Natural killer cell treated with Interleukin-12 subunit alpha and Interleukin-12 subunit beta and Interleukin-15 and Interleukin-18, amount 100 ng/mL, for 72 hours (primary cell): ENCODE measurements at regions not wholly inside any gene's neighbourhood (a gene's known extent, or its start where the extent isn't known, plus 50 kb on each side); places are given as distances from the start of the nearest gene placed in this dataset.

Source experiments
- ATAC-seq, 2 donors: fragments of 150-1000 bp; cut with Tn5 transposase in 1 of 2; sonication (Bioruptor Pico), chemical (Tn5 transposase) in 1 of 2; 2 replicates each; pipeline ENCODE4 v1.10.0; 2021
- DNase-seq: peaks from one replicate; pipeline ENCODE4 v3.0.0; 2022; ENCODE audit warnings: low spot score
- H3K27ac Mint-ChIP-seq, 2 donors: 1 replicate in 1 of 2; 2 replicates in 1 of 2; pipeline ENCODE4 v1.8.0; 2022; ENCODE audit warnings: mixed read lengths in 2 of 2, mild to moderate bottlenecking in 1 of 2, moderate library complexity in 1 of 2
- H3K27me3 Mint-ChIP-seq, 2 donors: 1 replicate in 1 of 2; 2 replicates in 1 of 2; pipeline ENCODE4 v1.8.0; 2022; ENCODE audit warnings: mixed read lengths in 2 of 2
- H3K36me3 Mint-ChIP-seq: one replicate; pipeline ENCODE4 v1.8.0; 2022; ENCODE audit warnings: mixed read lengths
- H3K4me1 Mint-ChIP-seq, 2 donors: 1 replicate in 1 of 2; 2 replicates in 1 of 2; pipeline ENCODE4 v1.8.0; 2022; ENCODE audit warnings: low read depth in 2 of 2, mixed read lengths in 2 of 2, mild to moderate bottlenecking in 1 of 2
- H3K4me3 Mint-ChIP-seq: one replicate; pipeline ENCODE4 v1.8.0; 2022; ENCODE audit warnings: mixed read lengths
- H3K9me3 Mint-ChIP-seq: 2 replicates; pipeline ENCODE4 v1.8.0; 2022; ENCODE audit warnings: mixed read lengths

DNA sequence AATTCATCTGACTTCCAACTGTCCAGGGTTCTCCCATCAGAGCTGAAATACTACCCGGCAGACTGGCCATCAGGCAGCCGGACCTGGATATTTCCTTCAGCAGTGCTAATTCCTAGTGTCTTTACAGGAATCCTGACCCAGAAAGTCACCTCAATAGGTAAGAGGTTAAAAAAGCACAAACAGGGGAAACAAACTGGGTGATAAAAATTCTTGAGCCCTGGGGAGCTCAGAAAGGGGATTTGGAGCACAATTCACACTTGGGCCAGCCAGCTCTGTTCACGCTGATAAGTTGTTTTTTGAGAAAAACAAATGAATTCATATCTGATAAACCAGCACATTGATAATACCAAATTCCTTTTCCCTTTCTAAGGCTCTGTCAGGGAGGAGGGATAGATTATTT, 104.0 kb downstream of the EDN1 start:
- Mint-ChIP-seq H3K9me3 (no peaks in the 10 kb centered on the region), H3K4me3 (no peak overlapping the region), H3K27me3 (peaks cover 8 to 21% of the 10 kb centered on the region in 2 donors), H3K27ac (no peak overlapping the region), H3K4me1 (no peaks in the 10 kb centered on the region), H3K36me3 (no peaks in the 10 kb centered on the region)
- no peak for DNase-seq
- ATAC-seq = no peak

DNA sequence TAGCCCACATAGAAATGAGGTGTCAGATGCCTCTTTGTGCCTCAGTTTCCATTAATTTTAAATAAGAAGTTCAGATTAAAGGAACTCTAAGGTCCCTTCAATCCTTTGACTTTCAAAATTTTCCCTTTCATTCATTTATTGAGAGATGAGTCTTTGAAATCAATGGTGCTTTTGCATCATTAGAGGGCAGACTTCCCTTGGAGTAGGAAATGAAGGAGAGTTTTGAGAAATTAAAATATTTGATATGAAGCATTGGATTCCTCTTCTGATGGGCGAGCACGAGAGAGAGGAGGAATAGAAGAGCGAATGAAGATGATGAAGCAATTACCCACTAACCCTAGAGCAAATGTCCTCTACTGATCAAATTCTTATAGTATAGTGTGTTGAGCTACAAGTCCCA, 105.7 kb downstream of the EDN1 start:
- H3K27ac Mint-ChIP-seq = no peak overlapping the region
- H3K4me1 Mint-ChIP-seq = no peaks in the 10 kb centered on the region
- ATAC-seq (no peak), DNase-seq (no peak)
- H3K9me3 Mint-ChIP-seq = no peaks in the 10 kb centered on the region
- H3K27me3 Mint-ChIP-seq = peaks cover 5 to 11% of the 10 kb centered on the region in 2 donors
- H3K36me3 Mint-ChIP-seq = no peaks in the 10 kb centered on the region
- no peak overlapping the region for H3K4me3 Mint-ChIP-seq

DNA sequence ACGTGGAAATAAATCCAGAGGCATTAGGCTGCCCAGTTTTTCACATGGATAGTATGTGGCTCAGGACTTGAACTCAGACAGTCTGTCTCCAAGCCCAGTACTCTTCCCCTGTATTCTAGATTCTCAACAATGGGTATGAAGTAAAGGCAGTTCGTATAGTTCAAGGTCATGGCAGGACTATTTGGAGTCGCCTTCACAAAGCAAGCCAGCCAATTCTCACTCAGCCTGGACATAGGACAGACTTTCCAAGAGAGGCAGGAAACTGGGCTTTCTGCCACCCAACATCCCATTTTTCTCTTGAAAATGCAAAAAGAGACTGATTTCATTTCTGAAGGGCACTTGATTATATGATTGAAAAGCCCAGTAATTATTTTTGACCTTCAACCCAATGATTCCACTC, 111.0 kb downstream of the EDN1 start:
- no peaks in the 10 kb centered on the region for H3K36me3 Mint-ChIP-seq
- H3K4me3 Mint-ChIP-seq = no peak overlapping the region
- H3K4me1 Mint-ChIP-seq = no peaks in the 10 kb centered on the region
- no peak overlapping the region for H3K27ac Mint-ChIP-seq
- H3K9me3 Mint-ChIP-seq = no peaks in the 10 kb centered on the region
- ATAC-seq = no peak
- DNase-seq = no peak
- peaks cover 0 to 17% of the 10 kb centered on the region in 2 donors for H3K27me3 Mint-ChIP-seq

DNA sequence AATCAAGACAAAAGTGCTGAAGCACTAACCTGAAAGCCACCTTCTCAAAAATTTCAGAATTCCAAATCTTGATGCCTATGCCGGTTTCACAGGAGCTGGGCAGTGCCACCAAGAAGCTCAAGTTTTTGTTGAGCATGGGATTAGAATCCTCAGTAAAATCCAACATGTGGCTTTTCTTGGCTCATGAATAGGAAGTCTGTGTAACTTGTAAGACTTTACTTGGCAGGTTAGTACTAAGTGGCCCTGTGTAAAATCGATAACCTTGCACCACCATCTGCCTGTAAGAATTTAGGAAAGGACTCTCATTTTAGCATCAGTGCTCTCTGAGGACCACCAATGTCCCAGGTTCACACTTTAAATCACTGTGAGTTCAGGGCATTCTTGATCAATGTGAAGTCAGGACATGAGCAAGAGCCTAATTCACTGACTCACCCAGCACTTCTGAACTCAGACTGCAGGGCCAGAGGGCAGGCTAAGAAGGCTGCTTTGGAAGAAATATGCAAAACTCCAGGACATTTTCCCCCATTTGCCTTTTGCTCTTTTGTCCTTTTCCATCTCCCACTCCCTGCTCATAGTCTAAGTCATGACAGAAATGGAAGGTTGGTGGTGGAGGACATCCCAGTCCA, 113.2 kb downstream of the EDN1 start:
- no peaks in the 10 kb centered on the region for H3K4me1 Mint-ChIP-seq
- H3K9me3 Mint-ChIP-seq = no peaks in the 10 kb centered on the region
- H3K27me3 Mint-ChIP-seq = peaks cover 2 to 7% of the 10 kb centered on the region in 2 donors
- no peaks in the 10 kb centered on the region for H3K36me3 Mint-ChIP-seq
- no peak overlapping the region for H3K27ac Mint-ChIP-seq
- ATAC-seq = no peak
- H3K4me3 Mint-ChIP-seq = no peak overlapping the region
- DNase-seq = no peak

DNA sequence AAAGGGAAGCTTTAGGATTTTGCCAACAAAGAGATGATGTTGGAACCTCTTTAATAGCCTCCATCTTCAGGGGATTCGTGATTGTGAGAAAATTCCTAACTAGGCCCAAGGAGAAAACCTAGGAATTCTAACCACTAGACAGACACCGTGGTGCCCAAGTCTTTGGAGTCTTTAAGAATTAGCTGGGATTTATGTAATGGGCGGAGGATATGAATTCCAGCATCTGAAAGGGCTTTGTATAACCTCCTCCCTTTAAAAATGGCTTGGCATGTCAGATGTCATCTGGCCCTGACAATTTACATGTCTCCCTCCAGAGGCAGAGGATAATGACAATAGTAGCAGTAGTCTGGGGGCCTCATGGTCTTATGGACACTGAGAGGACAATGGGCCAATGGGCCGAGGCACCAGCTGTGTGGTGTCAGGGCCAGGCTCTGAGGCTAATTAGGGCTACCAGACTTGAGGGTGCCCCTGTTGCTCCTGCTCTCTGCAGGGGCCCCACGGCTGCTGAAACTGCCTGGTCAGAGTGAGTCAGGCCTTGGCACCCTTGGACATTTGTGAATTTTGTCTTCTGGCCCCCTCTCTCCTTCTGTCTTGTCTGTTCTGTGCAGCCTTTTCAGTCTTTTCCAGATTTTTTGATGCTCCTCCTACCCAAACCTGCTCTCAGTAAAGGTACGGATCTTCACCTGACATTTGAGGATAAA, 113.9 kb downstream of the EDN1 start:
- ATAC-seq = no peak

DNA sequence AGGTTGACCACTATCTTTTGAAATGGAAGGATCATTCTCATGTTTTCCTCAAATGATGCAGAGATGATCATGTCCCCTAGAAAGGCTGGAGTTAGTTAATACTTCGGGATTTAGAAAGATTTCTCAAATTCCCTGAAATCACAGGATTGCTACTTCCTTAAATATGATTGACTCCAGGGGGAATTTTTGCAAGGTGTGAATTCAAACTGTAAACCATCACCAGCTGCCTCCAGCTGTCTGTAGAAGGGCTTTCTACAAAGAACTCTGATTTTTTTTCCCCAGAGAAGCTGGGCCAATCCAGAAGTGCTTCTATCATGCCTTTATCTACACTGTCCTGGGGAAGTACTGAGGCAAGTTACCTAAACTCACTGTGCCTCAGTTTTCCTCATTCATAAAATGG, 114.5 kb downstream of the EDN1 start:
- no peaks in the 10 kb centered on the region for H3K4me1 Mint-ChIP-seq
- no peaks in the 10 kb centered on the region for H3K36me3 Mint-ChIP-seq
- H3K27ac Mint-ChIP-seq = no peak overlapping the region
- no peak for DNase-seq
- H3K4me3 Mint-ChIP-seq = no peak overlapping the region
- no peak for ATAC-seq
- no peaks in the 10 kb centered on the region for H3K9me3 Mint-ChIP-seq
- H3K27me3 Mint-ChIP-seq = peaks cover 2 to 7% of the 10 kb centered on the region in 2 donors

More for the DNA sequence above, 113.9 kb downstream of the EDN1 start:
- H3K4me1 Mint-ChIP-seq = no peaks in the 10 kb centered on the region
- no peak overlapping the region for H3K27ac Mint-ChIP-seq
- no peak overlapping the region for H3K4me3 Mint-ChIP-seq
- peaks cover 2 to 7% of the 10 kb centered on the region in 2 donors for H3K27me3 Mint-ChIP-seq
- no peaks in the 10 kb centered on the region for H3K36me3 Mint-ChIP-seq
- DNase-seq = no peak
- H3K9me3 Mint-ChIP-seq = no peaks in the 10 kb centered on the region

DNA sequence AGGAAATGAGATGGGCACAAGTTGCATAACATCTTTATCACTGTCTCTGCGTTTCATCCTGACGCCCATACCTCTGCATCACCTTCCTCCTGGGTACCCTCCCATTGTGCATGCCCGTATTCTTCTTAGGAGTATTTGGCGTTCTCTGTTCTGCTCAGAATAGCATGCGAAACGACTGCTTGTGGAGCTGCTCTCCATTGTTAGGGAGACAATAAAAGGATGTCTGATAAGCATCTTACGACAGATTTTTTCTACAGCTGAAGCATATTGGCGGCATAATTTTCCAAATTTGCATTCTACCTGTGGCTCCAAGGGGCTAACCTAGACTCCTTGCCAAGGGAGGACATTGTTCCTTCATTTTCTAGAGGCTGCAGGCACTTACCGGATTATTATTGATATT, 118.6 kb downstream of the EDN1 start:
- Mint-ChIP-seq H3K4me3 (no peak overlapping the region), H3K36me3 (no peaks in the 10 kb centered on the region), H3K27me3 (peaks cover 2 to 7% of the 10 kb centered on the region in 2 donors), H3K27ac (no peak overlapping the region), H3K4me1 (no peaks in the 10 kb centered on the region), H3K9me3 (no peaks in the 10 kb centered on the region)
- ATAC-seq (no peak), DNase-seq (no peak)

DNA sequence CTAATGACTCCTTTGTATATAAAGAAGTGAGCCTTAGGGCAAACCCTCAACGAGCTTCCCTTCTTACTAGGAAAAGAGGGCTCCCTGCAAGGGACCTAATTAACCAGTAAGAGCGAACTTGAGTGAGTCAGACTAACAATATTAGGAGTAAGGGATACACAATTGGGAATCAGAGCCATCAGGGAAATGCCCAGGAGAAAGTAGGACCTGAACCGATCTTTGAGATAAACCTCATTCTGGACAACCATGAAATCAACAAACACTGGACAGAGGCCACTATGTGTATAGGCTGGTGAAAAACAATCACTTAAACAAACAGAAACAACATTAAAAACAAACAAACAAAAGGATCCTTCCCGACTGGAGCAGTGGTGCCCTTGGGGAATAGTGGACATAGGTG, 120.8 kb downstream of the EDN1 start:
- H3K27me3 Mint-ChIP-seq = peaks cover 2 to 7% of the 10 kb centered on the region in 2 donors
- ATAC-seq (no peak), DNase-seq (no peak)
- H3K36me3 Mint-ChIP-seq = no peaks in the 10 kb centered on the region
- no peaks in the 10 kb centered on the region for H3K9me3 Mint-ChIP-seq
- no peak overlapping the region for H3K27ac Mint-ChIP-seq
- H3K4me3 Mint-ChIP-seq = no peak overlapping the region
- no peaks in the 10 kb centered on the region for H3K4me1 Mint-ChIP-seq

DNA sequence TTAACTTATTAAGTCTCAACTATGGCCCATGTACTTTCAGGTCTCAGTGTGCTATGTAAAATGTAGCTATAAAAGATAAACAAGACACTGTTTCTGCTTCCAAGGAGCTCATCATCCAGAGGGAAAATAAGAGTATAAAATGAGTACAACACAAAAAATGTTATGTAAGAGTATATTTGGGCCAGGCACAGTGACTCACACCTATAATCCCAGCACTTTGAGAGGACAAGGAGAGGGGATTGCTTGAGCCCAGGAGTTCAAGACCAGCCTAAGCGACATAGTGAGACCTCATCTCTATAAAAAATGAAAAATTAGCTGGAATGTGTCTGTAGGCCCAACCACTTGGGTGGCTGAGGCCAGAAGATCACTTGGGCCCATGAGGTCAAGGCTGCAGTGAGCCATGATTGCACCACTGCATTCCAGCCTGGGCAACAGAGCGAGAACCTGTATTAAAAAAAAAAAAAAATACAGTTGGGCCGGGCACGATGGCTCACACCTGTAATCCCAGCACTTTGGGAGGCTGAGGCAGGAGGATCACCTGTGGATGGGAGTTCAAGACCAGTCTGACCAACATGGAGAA, 124.0 kb downstream of the EDN1 start:
- H3K27ac Mint-ChIP-seq = no peak overlapping the region
- ATAC-seq (no peak), DNase-seq (no peak)
- no peaks in the 10 kb centered on the region for H3K9me3 Mint-ChIP-seq
- H3K4me1 Mint-ChIP-seq = no peaks in the 10 kb centered on the region
- H3K27me3 Mint-ChIP-seq = peaks cover 3 to 7% of the 10 kb centered on the region in 2 donors
- H3K36me3 Mint-ChIP-seq = no peaks in the 10 kb centered on the region
- H3K4me3 Mint-ChIP-seq = no peak overlapping the region

DNA sequence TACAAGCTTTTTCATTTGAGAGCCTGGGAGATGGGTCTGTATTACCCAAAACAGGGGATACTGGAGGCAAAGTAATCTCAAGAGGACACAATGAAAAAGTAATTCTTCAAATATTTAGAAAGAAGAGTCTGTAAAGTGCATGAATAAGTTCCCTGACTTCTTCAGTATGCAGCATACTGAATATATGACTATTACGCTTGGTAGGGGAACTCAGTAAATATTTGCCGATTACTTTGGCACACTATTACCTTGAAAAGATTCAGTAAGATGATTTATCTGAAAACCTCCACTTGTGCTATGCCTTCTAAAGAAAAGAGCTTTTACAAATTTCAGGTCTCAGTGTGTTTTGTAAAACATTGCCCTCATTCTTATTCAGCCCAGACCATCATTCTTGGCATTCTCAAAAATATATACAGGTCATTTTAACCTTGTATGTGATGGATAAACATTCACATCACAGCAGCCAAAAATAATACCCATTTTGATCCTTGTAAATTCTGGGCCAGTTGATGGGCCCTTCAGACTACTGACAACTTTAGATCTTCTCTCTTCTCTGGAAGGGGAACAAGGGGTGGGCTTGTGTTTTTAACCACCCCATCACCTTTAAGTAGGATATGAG, 125.9 kb downstream of the EDN1 start:
- H3K27me3 Mint-ChIP-seq = peaks cover 3 to 7% of the 10 kb centered on the region in 2 donors
- no peaks in the 10 kb centered on the region for H3K4me1 Mint-ChIP-seq
- no peak overlapping the region for H3K27ac Mint-ChIP-seq
- DNase-seq = no peak
- ATAC-seq = no peak
- no peaks in the 10 kb centered on the region for H3K36me3 Mint-ChIP-seq
- no peaks in the 10 kb centered on the region for H3K9me3 Mint-ChIP-seq
- no peak overlapping the region for H3K4me3 Mint-ChIP-seq

DNA sequence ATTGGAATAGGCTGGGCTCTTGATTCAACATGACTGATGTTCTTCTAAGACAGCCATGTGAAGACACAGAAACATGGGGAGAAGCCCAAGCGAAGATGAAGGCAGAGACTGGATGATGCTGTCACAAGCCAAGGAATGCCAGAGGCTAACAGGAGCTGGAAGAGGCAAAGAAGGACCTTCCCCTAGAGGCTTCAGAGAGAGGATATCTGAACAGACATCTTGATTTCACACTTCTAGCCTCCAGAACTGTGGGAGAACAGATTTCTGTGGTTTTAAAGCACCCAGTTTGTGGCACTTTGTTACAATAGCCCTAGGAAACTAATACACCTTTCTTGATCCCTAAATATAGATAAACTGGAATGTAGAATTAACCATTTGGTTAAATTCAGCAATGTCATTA, 127.0 kb downstream of the EDN1 start:
- Mint-ChIP-seq H3K27ac (no peak overlapping the region), H3K4me1 (no peaks in the 10 kb centered on the region), H3K4me3 (no peak overlapping the region), H3K9me3 (no peaks in the 10 kb centered on the region), H3K36me3 (no peaks in the 10 kb centered on the region), H3K27me3 (peaks cover 3 to 7% of the 10 kb centered on the region in 2 donors)
- ATAC-seq = no peak
- DNase-seq = no peak

DNA sequence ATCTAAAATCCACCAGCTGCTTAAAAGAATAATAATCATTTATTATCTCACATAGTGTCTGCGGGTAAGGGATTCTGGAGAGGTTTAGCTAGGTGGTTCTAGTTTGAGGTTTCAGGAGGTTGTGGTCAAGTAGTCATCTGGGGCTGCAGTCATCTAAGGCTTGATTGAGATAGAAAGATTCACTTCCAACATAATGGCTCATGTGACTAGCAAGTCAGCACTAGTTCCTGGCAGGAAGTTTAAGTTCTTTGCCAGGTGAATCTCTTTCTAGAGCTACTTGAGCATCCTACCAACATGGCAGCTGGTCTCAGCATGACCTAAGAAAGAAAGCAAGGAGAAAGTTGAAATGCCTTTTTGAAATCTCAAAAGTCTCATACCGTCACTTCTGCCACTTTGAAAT, 128.8 kb downstream of the EDN1 start:
- Mint-ChIP-seq H3K9me3 (no peaks in the 10 kb centered on the region), H3K4me1 (no peaks in the 10 kb centered on the region), H3K27me3 (peaks cover 3 to 7% of the 10 kb centered on the region in 2 donors), H3K36me3 (no peaks in the 10 kb centered on the region), H3K27ac (no peak overlapping the region), H3K4me3 (no peak overlapping the region)
- no peak for ATAC-seq
- no peak for DNase-seq

DNA sequence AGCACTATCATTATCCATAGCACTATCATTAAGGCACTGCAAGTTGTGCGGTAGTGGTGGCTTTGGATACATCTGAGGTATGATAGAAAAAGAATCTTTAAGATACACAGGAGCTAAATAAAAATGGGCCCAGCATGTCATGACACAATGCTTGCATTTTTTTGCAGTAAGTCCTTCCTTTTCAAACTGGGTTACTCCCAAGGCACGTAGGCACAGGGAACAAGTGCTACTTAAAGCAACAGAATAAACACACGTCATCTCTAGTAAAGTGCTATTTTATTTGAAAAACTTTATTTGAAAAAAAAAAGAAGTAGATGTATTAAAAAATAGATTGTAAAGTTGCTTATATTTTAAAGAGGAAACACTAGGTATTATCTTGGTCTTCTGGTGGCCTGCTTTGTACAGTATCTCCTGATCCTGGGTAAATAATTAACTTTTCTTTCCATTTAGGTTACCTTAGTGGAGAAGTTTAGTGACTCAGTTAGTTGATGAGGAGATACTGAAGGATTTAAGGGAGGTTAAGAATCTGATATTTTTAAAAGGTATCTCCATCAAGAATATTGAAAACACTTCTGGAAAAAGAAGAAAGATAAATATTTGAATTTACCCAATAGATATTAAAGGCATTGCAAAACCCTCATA, 129.6 kb downstream of the EDN1 start:
- H3K27ac Mint-ChIP-seq = no peak overlapping the region
- H3K9me3 Mint-ChIP-seq = no peaks in the 10 kb centered on the region
- DNase-seq (no peak), ATAC-seq (no peak)
- no peaks in the 10 kb centered on the region for H3K4me1 Mint-ChIP-seq
- no peak overlapping the region for H3K4me3 Mint-ChIP-seq
- no peaks in the 10 kb centered on the region for H3K36me3 Mint-ChIP-seq
- peaks cover 3 to 7% of the 10 kb centered on the region in 2 donors for H3K27me3 Mint-ChIP-seq

DNA sequence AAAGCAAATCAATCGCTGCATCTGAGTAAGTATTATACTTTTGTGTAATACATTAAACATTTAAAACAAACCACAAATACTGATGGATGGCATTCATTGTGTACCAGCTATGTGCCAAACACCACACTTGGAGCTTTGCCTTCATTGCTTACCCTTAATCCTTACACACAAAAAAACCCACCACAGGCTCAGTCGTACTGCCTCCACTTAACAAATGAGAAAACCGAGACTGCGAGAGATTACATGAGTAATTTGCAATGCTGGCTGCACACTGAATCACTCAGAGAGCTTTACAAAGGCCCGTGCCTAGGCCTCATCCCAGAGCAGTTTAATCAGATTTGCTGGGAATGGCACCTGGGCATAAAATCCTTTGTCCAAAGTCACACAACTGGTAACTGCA, 130.5 kb downstream of the EDN1 start:
- Mint-ChIP-seq H3K27ac (no peak overlapping the region), H3K9me3 (no peaks in the 10 kb centered on the region), H3K27me3 (peaks cover 3% of the 10 kb centered on the region in 2 donors), H3K4me1 (no peaks in the 10 kb centered on the region), H3K36me3 (no peaks in the 10 kb centered on the region), H3K4me3 (no peak overlapping the region)
- no peak for ATAC-seq
- no peak for DNase-seq
